ENCODE measurements at regions not wholly inside any gene's neighbourhood (a gene's known extent, or its start where the extent isn't known, plus 50 kb on each side); places are given as distances from the start of the nearest gene placed in this dataset.

- Histone ChIP-seq H3K27me3 (ENCODE audit: low read length) (0 out of 2 replicates have a peak, but pooled peaks cover 3% of the 10 kb centered on the region), H3K4me2 (ENCODE audit: low read depth, low read length, poor library complexity, severe bottlenecking) (no peak overlapping the region), H3K9me2 (replicated peaks; ENCODE audit: insufficient read depth, low read length) (no peaks in the 10 kb centered on the region), H4K20me1 (ENCODE audit: low read depth, low read length) (no peaks in the 10 kb centered on the region), H3K9ac (ENCODE audit: low read length) (no peak overlapping the region), H3K27ac (ENCODE audit: low read depth, low read length) (no peak overlapping the region), H3K4me3 (ENCODE audit: insufficient read depth, low read length, poor library complexity, severe bottlenecking) (no peak overlapping the region), H3K79me2 (ENCODE audit: insufficient read depth, low read length) (no peaks in the 10 kb centered on the region), H2AFZ (ENCODE audit: low read depth, low read length, severe bottlenecking) (no peak overlapping the region), H3K36me3 (ENCODE audit: low read length) (no peaks in the 10 kb centered on the region), H3K9me3 (ENCODE audit: insufficient read depth, low read length) (no peaks in the 10 kb centered on the region), H3F3A (ENCODE audit: insufficient read depth) (no peaks in the 10 kb centered on the region)
- no peak for TF ChIP-seq EZH2phosphoT487 (conservative IDR thresholded peaks at IDR 0.05; ENCODE audit: low read length)
- TF ChIP-seq, protein P1, sequence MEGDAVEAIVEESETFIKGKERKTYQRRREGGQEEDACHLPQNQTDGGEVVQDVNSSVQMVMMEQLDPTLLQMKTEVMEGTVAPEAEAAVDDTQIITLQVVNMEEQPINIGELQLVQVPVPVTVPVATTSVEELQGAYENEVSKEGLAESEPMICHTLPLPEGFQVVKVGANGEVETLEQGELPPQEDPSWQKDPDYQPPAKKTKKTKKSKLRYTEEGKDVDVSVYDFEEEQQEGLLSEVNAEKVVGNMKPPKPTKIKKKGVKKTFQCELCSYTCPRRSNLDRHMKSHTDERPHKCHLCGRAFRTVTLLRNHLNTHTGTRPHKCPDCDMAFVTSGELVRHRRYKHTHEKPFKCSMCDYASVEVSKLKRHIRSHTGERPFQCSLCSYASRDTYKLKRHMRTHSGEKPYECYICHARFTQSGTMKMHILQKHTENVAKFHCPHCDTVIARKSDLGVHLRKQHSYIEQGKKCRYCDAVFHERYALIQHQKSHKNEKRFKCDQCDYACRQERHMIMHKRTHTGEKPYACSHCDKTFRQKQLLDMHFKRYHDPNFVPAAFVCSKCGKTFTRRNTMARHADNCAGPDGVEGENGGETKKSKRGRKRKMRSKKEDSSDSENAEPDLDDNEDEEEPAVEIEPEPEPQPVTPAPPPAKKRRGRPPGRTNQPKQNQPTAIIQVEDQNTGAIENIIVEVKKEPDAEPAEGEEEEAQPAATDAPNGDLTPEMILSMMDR (IDR thresholded peaks at IDR 0.05; ENCODE audit: insufficient read depth, low read length, poor library complexity, severe bottlenecking) = no peak
Measured at GRCh38 chr15:45842151-45842550, 207.3 kb downstream of the SQOR start.

GRCh38 chr15:45847645-45848044 lies 212.8 kb downstream of the SQOR start:
- Histone ChIP-seq H4K20me1 (ENCODE audit: low read depth, low read length) (no peaks in the 10 kb centered on the region), H3K36me3 (ENCODE audit: low read length) (no peaks in the 10 kb centered on the region), H3K4me3 (ENCODE audit: insufficient read depth, low read length, poor library complexity, severe bottlenecking) (no peak overlapping the region), H3K9me3 (ENCODE audit: insufficient read depth, low read length) (no peaks in the 10 kb centered on the region), H3K9ac (ENCODE audit: low read length) (no peak overlapping the region), H3K27me3 (ENCODE audit: low read length) (no peaks in the 10 kb centered on the region), H3K27ac (ENCODE audit: low read depth, low read length) (no peak overlapping the region), H3F3A (ENCODE audit: insufficient read depth) (no peaks in the 10 kb centered on the region), H3K9me2 (replicated peaks; ENCODE audit: insufficient read depth, low read length) (no peaks in the 10 kb centered on the region), H2AFZ (ENCODE audit: low read depth, low read length, severe bottlenecking) (no peak overlapping the region), H3K79me2 (ENCODE audit: insufficient read depth, low read length) (no peaks in the 10 kb centered on the region), H3K4me2 (ENCODE audit: low read depth, low read length, poor library complexity, severe bottlenecking) (no peak overlapping the region)
- TF ChIP-seq, protein P1 (IDR thresholded peaks at IDR 0.05; ENCODE audit: insufficient read depth, low read length, poor library complexity, severe bottlenecking) = no peak
- TF ChIP-seq EZH2phosphoT487 (conservative IDR thresholded peaks at IDR 0.05; ENCODE audit: low read length) = no peak

DNA sequence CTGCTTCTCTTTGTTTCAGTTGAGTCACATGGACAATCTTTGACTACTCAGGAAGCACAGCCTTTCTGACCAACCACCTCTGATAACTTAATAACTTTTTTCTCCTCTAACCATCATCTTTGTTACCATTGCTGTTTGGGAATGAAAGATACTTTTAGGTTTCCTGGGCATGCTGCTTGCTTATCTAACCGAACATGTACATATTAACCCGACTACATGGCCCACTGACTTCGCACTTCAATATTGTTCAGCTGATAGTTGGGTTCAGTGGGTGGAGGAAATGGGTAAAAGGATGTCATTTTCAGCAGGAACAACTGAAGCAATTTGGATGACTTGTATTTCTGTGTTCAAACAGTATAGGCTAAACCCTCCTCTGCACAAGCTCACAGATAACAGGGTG lies 214.3 kb downstream of the SQOR start:
- H2AFZ ChIP-seq (ENCODE audit: low read depth, low read length, severe bottlenecking) = no peak overlapping the region

More for the DNA sequence above, 214.3 kb downstream of the SQOR start:
- Histone ChIP-seq H3K9ac (ENCODE audit: low read length) (no peak overlapping the region), H3K9me2 (replicated peaks; ENCODE audit: insufficient read depth, low read length) (no peaks in the 10 kb centered on the region), H4K20me1 (ENCODE audit: low read depth, low read length) (no peaks in the 10 kb centered on the region), H3K79me2 (ENCODE audit: insufficient read depth, low read length) (no peaks in the 10 kb centered on the region), H3K9me3 (ENCODE audit: insufficient read depth, low read length) (no peaks in the 10 kb centered on the region), H3K27me3 (ENCODE audit: low read length) (no peaks in the 10 kb centered on the region), H3K27ac (ENCODE audit: low read depth, low read length) (no peak overlapping the region), H3K4me3 (ENCODE audit: insufficient read depth, low read length, poor library complexity, severe bottlenecking) (no peak overlapping the region), H3F3A (ENCODE audit: insufficient read depth) (no peaks in the 10 kb centered on the region), H3K36me3 (ENCODE audit: low read length) (no peaks in the 10 kb centered on the region), H3K4me2 (ENCODE audit: low read depth, low read length, poor library complexity, severe bottlenecking) (no peak overlapping the region)
- TF ChIP-seq EZH2phosphoT487 (conservative IDR thresholded peaks at IDR 0.05; ENCODE audit: low read length) = no peak
- TF ChIP-seq, protein P1 (IDR thresholded peaks at IDR 0.05; ENCODE audit: insufficient read depth, low read length, poor library complexity, severe bottlenecking) = no peak

Data from SU-DHL-6 (cell line).